HG03432 (cell line): ENCODE measurements at regions not wholly inside any gene's neighbourhood (a gene's known extent, or its start where the extent isn't known, plus 50 kb on each side); places are given as distances from the start of the nearest gene placed in this dataset.

ENCODE experiments used
- ATAC-seq: cut with Tn5 transposase; IDR thresholded peaks from one replicate; pipeline ENCODE4 v1.9.1; 2021; ENCODE audit warnings: mild to moderate bottlenecking, moderate library complexity; ENCODE audit not compliant: unreplicated experiment

- no peak for ATAC-seq
Measured at GRCh38 chr12:127393896-127394295, 873.1 kb upstream of the TMEM132C start.

GRCh38 chr12:127396734-127397133, 870.2 kb upstream of the TMEM132C start:
- no peak for ATAC-seq

GRCh38 chr12:127398016-127398710, 868.8 kb upstream of the TMEM132C start:
- ATAC-seq: no peak

GRCh38 chr12:127399451-127399850, 867.5 kb upstream of the TMEM132C start:
- ATAC-seq: no peak

DNA sequence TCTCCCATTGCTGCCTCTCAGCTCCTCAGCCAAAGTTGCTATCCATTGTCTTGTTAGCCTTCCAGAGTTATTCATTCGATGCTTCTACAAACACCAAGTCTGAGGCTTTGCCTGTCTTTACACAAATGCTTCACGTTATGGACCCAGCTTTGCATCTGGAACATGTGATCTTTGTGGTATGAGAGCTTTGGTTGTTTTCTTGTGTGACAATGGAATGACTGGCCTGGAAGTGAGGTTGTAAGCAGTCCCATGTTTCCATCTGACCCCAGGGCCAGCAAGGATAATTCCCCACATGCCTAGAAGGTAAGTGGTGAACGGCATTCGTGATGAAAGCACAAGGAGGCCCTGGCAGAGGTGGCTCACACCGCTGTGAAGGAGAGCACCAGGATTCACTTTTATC, 866.7 kb upstream of the TMEM132C start:
- ATAC-seq: no peak

- no peak for ATAC-seq
Measured at GRCh38 chr12:127401005-127401404, 866.0 kb upstream of the TMEM132C start.

DNA sequence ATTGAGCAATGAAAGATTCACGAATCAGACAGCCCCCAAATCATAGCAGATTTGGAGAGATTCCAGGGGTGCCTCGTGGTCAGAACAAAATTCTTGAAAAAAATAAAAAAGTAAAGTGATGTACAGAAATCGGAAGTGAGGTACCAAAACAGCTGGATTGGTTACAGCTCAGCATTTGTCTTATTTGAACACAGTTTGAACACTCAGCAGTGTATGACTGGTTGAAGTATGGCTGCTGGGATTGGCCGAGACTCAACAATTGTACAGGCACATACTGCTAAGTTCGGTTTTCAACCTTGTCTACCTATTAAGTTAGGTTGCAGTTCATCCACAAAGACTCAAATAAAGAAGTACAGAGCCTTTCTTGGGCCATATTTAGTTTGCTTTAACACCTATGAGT, 865.4 kb upstream of the TMEM132C start:
- ATAC-seq: no peak

DNA sequence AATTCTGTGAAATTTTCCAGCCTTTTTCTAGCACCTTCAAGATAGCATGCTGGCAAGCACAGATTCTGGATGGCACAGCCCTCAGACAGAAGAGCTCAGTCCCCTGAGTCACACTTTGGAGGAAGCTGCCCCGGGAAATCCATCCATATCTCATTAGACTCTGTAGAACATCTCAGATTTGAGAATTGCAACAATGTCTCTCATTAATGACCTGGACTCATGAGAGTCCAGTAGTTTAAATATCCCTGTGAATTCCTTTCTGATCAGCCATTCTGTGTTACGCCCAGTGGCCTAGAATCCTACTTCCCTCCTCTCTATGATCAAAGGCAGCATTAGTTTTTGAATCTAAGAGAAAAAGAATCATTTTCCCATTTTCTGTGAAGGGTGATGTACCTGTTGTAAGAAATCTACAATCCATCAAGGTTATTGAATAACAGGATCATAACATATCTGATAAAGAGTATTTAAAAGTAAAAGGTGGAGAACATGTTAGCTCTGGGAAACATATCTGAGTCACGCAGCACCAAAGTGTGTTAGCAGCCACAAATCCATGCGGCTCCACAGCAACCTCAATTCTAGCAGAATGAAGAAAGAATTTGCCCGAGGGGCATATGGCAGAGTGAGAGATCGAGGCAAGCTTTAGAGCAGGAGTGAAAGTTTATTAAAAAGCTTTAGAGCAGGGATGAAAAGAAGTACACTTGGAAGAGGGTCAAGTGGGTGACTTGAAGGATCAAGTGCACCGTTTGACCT, 855.6 kb upstream of the TMEM132C start:
- ATAC-seq: no peak

DNA sequence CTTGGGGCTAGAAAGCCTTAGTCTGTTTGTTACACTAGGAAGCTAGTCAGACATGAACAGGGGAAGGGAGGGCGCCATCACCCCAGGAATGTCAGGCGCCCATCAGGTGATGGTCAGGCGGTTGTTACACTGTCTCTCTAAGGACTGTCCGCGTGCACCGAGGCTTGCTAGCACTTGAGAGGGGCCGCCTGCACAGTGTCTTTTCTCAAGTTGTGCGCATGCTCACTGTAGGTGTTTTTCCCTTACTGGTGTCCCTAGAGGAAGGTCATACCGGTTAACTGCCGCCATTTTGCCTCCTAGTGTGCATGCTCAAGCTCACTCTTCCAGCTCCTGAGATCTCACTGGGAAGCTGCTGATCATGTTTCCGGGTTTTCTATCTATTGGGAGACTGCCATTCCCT, 855.0 kb upstream of the TMEM132C start:
- ATAC-seq: no peak

- ATAC-seq: no peak
Measured at GRCh38 chr12:127412866-127413265, 854.1 kb upstream of the TMEM132C start.

DNA sequence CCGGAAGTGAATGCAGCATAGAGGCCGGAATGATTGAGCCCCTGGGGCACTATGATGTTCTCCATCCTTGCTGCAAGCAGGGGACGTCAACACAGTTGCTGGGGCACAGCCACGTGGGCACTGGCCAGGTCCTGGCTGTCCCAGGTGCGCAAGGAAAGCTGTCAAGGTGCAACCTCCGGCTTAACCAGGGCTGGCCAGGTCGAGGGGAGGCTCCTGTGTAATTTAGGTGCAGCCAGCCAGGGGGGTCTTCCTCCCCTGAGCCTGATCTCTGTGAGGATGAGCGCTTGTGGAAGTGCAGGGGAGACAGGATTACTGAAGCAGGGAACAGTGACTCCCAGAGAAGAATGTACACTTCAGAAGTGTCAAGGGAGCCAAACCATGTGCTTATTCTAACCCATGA, 852.8 kb upstream of the TMEM132C start:
- ATAC-seq: no peak

- no peak for ATAC-seq
Measured at GRCh38 chr12:127414636-127415035, 852.3 kb upstream of the TMEM132C start.

GRCh38 chr12:127416796-127417195, 850.2 kb upstream of the TMEM132C start:
- no peak for ATAC-seq

GRCh38 chr12:127419111-127419510, 847.9 kb upstream of the TMEM132C start:
- ATAC-seq: no peak

GRCh38 chr12:127421614-127422013, 845.4 kb upstream of the TMEM132C start:
- ATAC-seq: no peak

- no peak for ATAC-seq
Measured at GRCh38 chr12:127422935-127423566, 843.9 kb upstream of the TMEM132C start.

DNA sequence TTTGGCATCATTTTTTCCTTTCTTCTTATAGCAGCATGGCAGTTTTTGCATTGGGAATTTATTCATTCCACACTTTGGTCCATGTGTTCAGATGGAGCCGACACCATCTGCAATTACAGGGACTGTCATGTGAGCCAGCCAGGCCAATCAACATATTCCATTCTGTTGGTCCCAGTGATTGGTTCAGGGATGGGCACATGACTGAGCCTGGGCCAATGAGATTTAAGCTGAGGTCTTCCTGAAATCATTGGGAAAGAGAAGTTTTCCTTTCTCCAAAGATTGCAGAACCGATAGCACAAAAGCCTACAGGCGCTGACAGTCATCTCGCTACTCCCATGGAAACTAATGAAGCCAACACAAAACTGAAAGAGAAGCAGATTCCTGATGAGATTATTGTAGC, 841.5 kb upstream of the TMEM132C start:
- ATAC-seq: no peak

- no peak for ATAC-seq
Measured at GRCh38 chr12:127428420-127428819, 838.5 kb upstream of the TMEM132C start.

DNA sequence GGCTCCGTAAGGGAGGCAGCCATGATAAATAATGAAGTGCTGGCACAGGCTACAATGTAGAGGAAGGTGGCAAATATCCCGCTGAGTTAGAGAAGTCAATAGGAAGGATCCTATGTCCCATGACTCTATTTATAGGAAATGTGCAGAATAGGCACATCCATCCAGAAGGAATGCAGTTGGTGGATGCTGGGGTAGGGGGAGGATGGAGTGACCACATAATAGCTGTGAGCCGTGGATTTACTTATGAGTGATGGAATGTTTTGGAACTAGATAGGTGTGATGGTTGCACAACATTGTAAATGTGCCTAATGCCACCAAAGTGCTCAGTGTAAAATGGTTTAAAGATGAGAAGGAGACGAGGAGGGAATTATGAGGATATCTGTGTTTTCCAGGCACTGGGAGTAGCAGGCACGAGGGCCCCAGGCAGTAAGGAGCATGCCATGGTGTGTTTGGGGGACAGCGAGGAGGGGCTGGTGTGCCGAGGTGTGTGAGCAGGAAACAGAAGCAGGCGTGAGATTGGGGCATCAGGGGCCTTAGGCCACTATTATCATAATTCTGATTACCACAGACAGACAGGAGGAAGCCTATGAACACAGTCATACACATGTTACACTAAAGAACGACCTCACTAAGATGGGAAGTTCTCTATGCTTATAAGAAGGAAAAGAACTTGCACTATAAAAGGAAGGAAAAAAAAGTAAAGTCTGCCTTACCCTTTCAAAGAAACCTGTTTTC, 837.3 kb upstream of the TMEM132C start:
- no peak for ATAC-seq

GRCh38 chr12:127430401-127430800, 836.6 kb upstream of the TMEM132C start:
- no peak for ATAC-seq

- no peak for ATAC-seq
Measured at GRCh38 chr12:127431177-127431576, 835.8 kb upstream of the TMEM132C start.
